ENCODE measurements at regions not wholly inside any gene's neighbourhood (a gene's known extent, or its start where the extent isn't known, plus 50 kb on each side); places are given as distances from the start of the nearest gene placed in this dataset.

GRCh38 chr9:26725573-26725972 is 167.0 kb downstream of the CAAP1 start:
- ATAC-seq (no peak), DNase-seq (no peak)
- peaks cover 3% of the 10 kb centered on the region for H3K9me3 Mint-ChIP-seq
- H3K36me3 Mint-ChIP-seq (ENCODE audit: low read depth): no peaks in the 10 kb centered on the region
- no peaks in the 10 kb centered on the region for H3K4me1 Mint-ChIP-seq (ENCODE audit: low read depth)
- TF ChIP-seq CTCF (IDR thresholded peaks at IDR 0.05): no peak
- ChIA-PET POLR2A (no interaction called here), CTCF (no interaction called here)
- intact Hi-C loops (cut with micrococcal nuclease): no loop called here
- H3K27me3 Mint-ChIP-seq: no peaks in the 10 kb centered on the region
- no peak overlapping the region for H3K4me3 Mint-ChIP-seq
- H3K27ac Mint-ChIP-seq: no peak overlapping the region

GRCh38 chr9:26723486-26723885 is 169.1 kb downstream of the CAAP1 start:
- CTCF ChIA-PET: interaction anchor here (1.4 to 1.8 kb wide), 2 partner anchors 9 to 10 kb away, joined by 3 to 4 read pairs; no protein-coding TSS in a partner anchor

GRCh38 chr9:26722755-26723154 is 169.8 kb downstream of the CAAP1 start:
- Mint-ChIP-seq H3K9me3 (no peaks in the 10 kb centered on the region), H3K27ac (no peak overlapping the region), H3K4me3 (no peak overlapping the region), H3K27me3 (peaks cover 3% of the 10 kb centered on the region), H3K4me1 (ENCODE audit: low read depth) (no peaks in the 10 kb centered on the region), H3K36me3 (ENCODE audit: low read depth) (no peaks in the 10 kb centered on the region)
- no peak for TF ChIP-seq CTCF (IDR thresholded peaks at IDR 0.05)
- ATAC-seq: no peak
- ChIA-PET CTCF (interaction anchor here (1.4 to 1.8 kb wide), 2 partner anchors 9 to 10 kb away, joined by 3 to 4 read pairs; no protein-coding TSS in a partner anchor), POLR2A (no interaction called here)
- no peak for DNase-seq
- intact Hi-C loops (cut with micrococcal nuclease): no loop called here

More at GRCh38 chr9:26723486-26723885, 169.1 kb downstream of the CAAP1 start:
- peak; percentile 19 for TF ChIP-seq CTCF (IDR thresholded peaks at IDR 0.05)
- no peak overlapping the region for H3K4me3 Mint-ChIP-seq
- intact Hi-C loops (cut with micrococcal nuclease): no loop called here
- H3K4me1 Mint-ChIP-seq (ENCODE audit: low read depth): no peaks in the 10 kb centered on the region
- peaks cover 3% of the 10 kb centered on the region for H3K27me3 Mint-ChIP-seq
- DNase-seq (peak; percentile 38), ATAC-seq (no peak)
- POLR2A ChIA-PET: no interaction called here
- no peak overlapping the region for H3K27ac Mint-ChIP-seq
- no peaks in the 10 kb centered on the region for H3K9me3 Mint-ChIP-seq
- no peaks in the 10 kb centered on the region for H3K36me3 Mint-ChIP-seq (ENCODE audit: low read depth)

- ATAC-seq (no peak), DNase-seq (no peak)
- no peak for TF ChIP-seq CTCF (IDR thresholded peaks at IDR 0.05)
- Mint-ChIP-seq H3K36me3 (ENCODE audit: low read depth) (no peaks in the 10 kb centered on the region), H3K9me3 (no peaks in the 10 kb centered on the region), H3K4me3 (no peak overlapping the region), H3K27ac (no peak overlapping the region), H3K4me1 (ENCODE audit: low read depth) (no peaks in the 10 kb centered on the region), H3K27me3 (no peaks in the 10 kb centered on the region)
- intact Hi-C loops (cut with micrococcal nuclease): no loop called here
- POLR2A ChIA-PET: no interaction called here
- CTCF ChIA-PET: no interaction called here
Observed at GRCh38 chr9:26710008-26710407, 182.6 kb downstream of the CAAP1 start.

GRCh38 chr9:26706223-26706622 is 186.4 kb downstream of the CAAP1 start:
- Mint-ChIP-seq H3K9me3 (no peaks in the 10 kb centered on the region), H3K27me3 (no peaks in the 10 kb centered on the region), H3K4me3 (no peak overlapping the region), H3K36me3 (ENCODE audit: low read depth) (no peaks in the 10 kb centered on the region), H3K4me1 (ENCODE audit: low read depth) (no peaks in the 10 kb centered on the region), H3K27ac (no peak overlapping the region)
- intact Hi-C loops (cut with micrococcal nuclease): no loop called here
- ATAC-seq (no peak), DNase-seq (no peak)
- ChIA-PET POLR2A (no interaction called here), CTCF (no interaction called here)
- no peak for TF ChIP-seq CTCF (IDR thresholded peaks at IDR 0.05)
